Left colon (tissue), 2 donors: ENCODE measurements at regions not wholly inside any gene's neighbourhood (a gene's known extent, or its start where the extent isn't known, plus 50 kb on each side); places are given as distances from the start of the nearest gene placed in this dataset.
"Not testable (repeated sequence)": the region's sequence is repeated elsewhere in the genome, so short reads cannot be mapped to it uniquely, and the experiment has no call there.

Source experiments
- ATAC-seq: fragments of 200-7000 bp; cut with Tn5 transposase; one replicate; pipeline ENCODE4 v1.9.1; 2020; ENCODE audit warnings: mild to moderate bottlenecking, moderate library complexity
- DNase-seq, 2 donors: peaks; one replicate each; pipeline ENCODE4 v3.0.0-alpha.2; 2020
- intact Hi-C, 2 donors: fragments of 100-400 bp; cut with DNase I in 1 of 2; cut with micrococcal nuclease in 1 of 2; formaldehyde crosslinking; loops; one replicate each; pipeline versions ENCODE4 v1.11.2 to v1.14.0; 2022; cut with DNase I, micrococcal nuclease
- donor health status: DM: no; HTN: no; CAD: no.
- donor health status: DM: yes; HTN: yes; CAD: no.

GRCh38 chr5:163177971-163178370, 259.4 kb upstream of the CCNG1 start:
- intact Hi-C loops, result no loop called here
- ATAC-seq (no peak), DNase-seq (no peak)

DNA sequence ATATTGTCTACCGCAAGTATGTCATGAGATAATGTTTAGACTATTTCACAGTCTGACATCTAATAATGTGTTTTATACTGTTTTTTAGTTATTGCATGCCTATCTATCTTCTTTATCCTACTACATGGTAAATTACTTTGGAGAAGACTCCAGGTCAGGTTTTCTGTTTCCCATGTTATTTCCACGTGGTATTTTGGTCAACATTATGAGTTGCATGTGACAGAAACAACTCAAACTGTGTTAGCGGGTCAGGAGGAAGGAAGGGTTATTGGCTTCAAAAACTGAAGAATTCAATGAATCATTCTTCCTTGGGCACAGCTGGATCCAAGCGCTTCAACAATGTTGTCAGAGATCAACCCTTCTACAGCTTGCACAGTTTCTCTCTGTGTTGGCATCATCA, 252.1 kb upstream of the CCNG1 start:
- intact Hi-C loops, result no loop called here
- no peak for DNase-seq
- ATAC-seq, result no peak

- intact Hi-C loops, result no loop called here
- DNase-seq (no peak), ATAC-seq (no peak)
These were observed 248.3 kb upstream of the CCNG1 start for GRCh38 chr5:163189023-163189553.

DNA sequence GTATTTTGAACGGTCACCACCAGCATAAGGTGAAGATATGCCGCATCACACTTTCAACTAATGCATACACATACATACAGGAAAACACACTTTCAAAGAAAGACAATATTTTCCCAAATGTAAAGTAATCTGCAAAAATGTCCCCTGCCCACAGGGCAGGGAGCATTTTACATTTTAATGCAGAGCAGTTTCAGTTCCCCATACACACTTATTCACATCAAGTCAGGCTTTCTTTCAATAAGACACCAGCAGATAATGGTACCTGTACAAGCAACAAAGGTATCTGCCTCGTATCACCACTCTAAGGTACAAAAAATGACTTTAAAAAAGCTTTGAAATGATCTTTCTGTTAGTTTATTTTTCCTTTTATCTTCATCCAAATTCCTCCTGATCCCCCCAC, 247.1 kb upstream of the CCNG1 start:
- no peak for DNase-seq

GRCh38 chr5:163190784-163191183, 246.6 kb upstream of the CCNG1 start:
- intact Hi-C loops, result no loop called here
- DNase-seq (no peak), ATAC-seq (no peak)

More for the DNA sequence above, 247.1 kb upstream of the CCNG1 start:
- ATAC-seq, result no peak
- intact Hi-C loops, result no loop called here

DNA sequence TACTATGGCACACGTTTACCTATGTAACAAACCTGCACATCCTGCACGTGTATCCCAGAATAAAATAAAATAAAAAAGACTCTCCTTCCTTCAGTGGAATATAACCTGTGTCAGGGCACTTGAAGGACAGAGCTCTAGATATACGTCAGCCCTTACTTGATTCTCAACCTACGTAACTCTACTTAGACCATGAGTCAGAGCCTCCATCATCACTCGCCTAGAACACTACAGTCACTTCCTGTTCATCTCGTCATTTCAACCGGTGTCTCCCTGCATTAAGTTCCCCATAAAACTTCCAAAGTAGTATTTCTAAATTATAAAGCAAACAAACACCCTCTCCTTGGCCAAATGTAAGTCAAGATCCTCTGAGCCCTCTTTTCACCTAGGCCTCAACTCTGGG, 243.5 kb upstream of the CCNG1 start:
- ATAC-seq (no peak), DNase-seq (no peak)
- intact Hi-C loops, result no loop called here

DNA sequence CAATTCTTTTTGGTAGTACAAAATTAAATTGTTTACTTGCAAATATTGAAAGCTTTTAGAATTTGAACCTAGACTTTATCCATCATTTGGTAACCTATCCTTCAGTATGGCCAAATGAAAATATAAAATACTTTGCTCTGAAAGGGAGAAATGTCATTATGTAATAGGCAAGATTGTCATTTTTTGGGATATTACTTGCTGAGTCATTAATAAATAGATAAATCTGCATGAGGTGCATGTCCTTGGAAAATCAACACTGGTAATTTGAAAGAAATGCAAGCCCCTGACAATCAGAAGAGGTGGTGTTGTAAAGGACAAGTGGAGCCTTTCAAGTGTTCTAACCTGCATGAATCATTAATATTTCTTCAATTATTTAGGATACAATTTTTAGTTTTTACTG, 231.8 kb upstream of the CCNG1 start:
- intact Hi-C loops, result no loop called here
- ATAC-seq (no peak), DNase-seq (no peak)

DNA sequence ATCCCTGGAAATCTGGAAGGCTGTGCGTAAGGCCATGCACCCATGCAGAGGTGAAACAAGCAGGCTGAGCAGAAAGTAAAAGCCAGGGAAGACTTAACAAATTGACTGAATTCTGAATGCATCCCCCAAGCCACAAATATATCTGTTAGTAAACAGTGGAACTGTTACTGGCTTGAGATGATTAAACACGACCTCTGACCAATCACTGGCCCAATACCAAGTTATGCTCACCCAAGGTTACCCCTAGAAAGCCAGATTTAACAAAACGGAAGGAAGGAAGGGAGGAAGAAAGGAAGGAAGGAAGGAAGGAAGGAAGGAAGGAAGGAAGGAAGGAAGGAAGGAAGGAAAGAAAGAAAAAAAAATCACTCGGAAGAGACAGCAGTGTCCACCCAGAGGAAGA, 215.8 kb upstream of the CCNG1 start:
- intact Hi-C loops, result no loop called here
- DNase-seq (no peak), ATAC-seq (no peak)

- intact Hi-C loops, result no loop called here
- DNase-seq (no peak), ATAC-seq (no peak)
These were observed 214.4 kb upstream of the CCNG1 start for GRCh38 chr5:163222982-163223381.

DNA sequence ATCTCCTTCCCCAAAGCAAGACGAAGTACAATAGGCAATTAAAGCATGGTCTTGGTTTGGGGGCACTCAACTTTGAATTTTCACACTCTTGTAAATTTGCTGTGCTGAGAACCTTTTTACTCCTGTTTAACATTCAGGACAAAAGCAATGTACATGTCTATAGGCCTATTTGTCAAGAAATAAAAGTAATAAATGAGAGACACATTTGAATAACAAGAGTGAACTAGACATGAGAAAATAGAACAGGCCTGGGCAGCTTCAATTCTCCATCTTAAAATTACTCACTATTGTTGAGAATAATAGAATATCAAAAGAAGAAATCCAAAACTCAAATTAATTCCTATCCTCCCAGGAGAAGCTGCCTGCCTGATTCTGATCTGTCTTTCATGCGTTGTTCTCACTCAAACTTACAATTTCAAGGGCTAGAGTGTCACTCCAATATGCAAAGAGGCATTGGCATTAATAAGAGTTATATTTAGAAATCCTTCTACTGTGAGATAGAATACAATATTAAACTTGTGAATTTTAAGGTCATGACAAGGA, 192.9 kb upstream of the CCNG1 start:
- ATAC-seq (no peak), DNase-seq (no peak)
- intact Hi-C loops, result no loop called here

GRCh38 chr5:163245584-163245983, 191.8 kb upstream of the CCNG1 start:
- intact Hi-C loops, result no loop called here
- DNase-seq, result no peak
- no peak for ATAC-seq

DNA sequence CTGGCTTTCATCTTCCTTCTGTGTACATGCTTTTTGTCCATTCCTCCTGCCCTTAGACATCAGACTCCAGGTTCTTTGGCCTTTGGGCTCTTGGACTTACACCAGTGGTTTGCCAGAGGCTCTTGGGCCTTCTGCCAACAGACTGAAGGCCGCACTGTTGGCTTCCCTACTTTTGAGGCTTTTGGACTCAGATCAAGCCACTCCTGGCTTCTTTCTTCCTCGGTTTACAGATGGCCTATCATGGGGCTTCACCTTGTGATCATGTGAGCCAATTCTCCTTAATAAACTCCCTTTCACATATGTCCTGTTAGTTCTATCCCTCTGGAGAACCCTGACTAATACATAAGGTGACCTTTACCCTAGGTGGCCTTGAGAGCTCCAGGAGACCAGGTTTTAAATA, 189.1 kb upstream of the CCNG1 start:
- intact Hi-C loops, result no loop called here
- DNase-seq (no peak), ATAC-seq (no peak)

DNA sequence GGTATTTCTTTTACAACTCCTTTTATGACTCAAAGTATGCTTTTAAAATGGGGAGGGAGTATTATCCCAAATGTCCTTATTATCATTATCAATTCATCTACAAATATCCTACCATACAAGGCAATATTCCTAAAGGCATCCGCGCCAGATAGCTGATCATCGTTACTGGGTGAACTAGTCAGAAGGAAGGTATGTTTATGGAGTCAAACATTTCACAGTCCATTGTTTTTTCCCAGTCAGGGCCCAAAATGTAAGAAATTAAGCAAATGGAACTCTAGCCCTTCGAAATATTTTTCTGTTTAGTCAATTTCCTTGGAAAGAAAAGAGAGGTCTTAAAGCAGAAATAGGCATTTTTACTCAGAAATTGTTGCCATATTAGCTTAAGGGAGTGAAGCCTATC, 188.5 kb upstream of the CCNG1 start:
- intact Hi-C loops, result no loop called here
- ATAC-seq, result no peak
- no peak for DNase-seq

GRCh38 chr5:163252950-163253349, 184.4 kb upstream of the CCNG1 start:
- ATAC-seq, result no peak
- intact Hi-C loops, result no loop called here
- DNase-seq, result no peak

- ATAC-seq (no peak), DNase-seq (no peak)
- intact Hi-C loops, result no loop called here
These were observed 177.9 kb upstream of the CCNG1 start for GRCh38 chr5:163259495-163259894.

- no peak for DNase-seq
- no peak for ATAC-seq
- intact Hi-C loops, result no loop called here
These were observed 176.9 kb upstream of the CCNG1 start for GRCh38 chr5:163260471-163260870.

GRCh38 chr5:163260961-163261360, 176.4 kb upstream of the CCNG1 start:
- DNase-seq, result no peak
- no peak for ATAC-seq
- intact Hi-C loops, result no loop called here

DNA sequence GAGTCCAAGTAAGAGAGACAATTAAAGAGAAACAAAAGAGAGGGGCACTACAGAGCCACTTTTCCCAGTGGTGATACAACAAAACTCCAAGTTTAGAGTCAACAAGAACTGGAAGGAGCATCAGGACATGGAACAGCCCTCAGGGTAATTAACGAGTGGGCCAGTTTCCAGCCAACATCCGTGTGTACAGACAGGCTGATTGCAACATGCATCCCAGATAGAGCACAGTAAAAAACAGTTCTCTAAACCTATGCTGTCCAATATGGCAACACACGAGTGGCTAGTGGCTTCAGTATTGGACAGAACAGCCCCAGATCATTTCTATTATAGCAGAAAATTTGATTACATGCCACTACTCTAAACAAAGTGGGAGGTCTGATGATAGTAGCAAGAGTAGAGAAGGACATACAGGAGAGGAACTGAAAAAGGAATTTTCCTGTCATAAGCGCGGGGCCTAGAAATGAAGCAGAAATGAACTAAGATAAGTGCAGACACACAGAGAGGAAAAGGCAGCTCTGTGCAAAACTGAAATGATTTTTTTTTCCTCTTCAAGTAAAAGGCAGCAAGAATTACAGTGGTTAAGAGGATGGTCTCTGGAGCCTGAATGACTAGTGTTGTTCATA, 175.6 kb upstream of the CCNG1 start:
- intact Hi-C loops, result no loop called here
- ATAC-seq (no peak), DNase-seq (no peak)

- ATAC-seq, intact Hi-C loops, DNase-seq: not testable (repeated sequence)
These were observed 171.1 kb upstream of the CCNG1 start for GRCh38 chr5:163266249-163266648.

DNA sequence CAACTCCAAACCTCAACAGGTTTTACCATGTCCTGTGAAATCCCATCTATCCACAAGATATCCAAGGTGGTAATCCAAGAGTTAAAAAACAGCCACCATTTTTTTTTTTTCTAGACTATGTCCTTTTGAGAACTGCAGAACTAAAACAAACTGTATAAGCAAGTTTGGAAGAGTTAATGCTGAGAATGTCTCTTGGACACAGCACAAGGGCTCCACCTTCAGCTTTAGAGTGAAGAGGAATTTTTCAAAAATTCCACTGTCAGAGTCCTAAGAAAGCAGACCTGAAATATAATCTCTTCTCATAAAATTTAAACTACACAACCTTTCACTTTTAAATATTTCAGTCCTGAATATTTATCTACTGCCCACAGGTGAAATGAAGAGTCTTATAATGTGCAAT, 167.8 kb upstream of the CCNG1 start:
- ATAC-seq (no peak), DNase-seq (no peak)
- intact Hi-C loops, result no loop called here

DNA sequence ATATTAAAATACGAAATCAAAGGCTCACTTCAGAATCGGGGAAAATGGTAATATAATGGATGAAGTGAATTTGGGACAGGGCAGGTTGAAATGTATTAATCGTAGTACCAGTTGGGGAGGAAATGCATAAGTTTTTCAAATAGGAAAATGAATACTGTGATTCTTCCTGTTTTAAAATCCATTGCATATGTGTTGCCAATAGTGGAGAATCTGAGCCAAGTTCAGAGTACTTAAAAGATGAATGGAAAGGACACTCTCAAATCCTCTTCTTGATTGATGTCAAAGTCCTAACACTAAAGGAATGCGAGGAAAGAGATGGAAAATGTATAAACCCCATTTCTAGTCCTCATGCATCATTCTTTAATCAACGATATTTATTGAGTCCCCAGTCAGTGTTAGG, 160.9 kb upstream of the CCNG1 start:
- ATAC-seq (no peak), DNase-seq (no peak)
- intact Hi-C loops, result no loop called here
